ENCODE measurements at regions not wholly inside any gene's neighbourhood (a gene's known extent, or its start where the extent isn't known, plus 50 kb on each side); places are given as distances from the start of the nearest gene placed in this dataset.

DNA sequence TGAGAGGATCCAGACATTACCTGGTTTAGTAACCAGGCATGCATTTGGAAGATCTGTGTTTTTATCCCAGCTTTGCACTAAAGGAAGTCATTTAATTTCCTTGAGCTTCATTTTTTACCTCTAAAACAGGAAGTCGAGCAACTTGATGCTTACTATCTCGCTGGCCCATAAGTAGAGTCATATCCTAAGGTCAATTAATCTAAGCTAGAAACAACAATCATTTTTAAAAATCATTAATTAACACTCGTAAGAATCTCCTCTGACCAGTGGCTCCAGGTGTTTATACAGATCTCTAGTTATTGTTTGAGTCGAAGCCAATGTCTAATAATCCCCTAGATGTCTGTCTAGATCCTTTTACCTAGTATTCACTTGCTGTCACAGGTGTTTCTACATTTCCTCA is 355.8 kb upstream of the DCN start:
- intact Hi-C loops (cut with micrococcal nuclease), result no loop called here
- H3K36me3 Mint-ChIP-seq (ENCODE audit: insufficient read depth, unreplicated experiment), result peaks cover 5% of the 10 kb centered on the region
- H3K4me1 Mint-ChIP-seq (ENCODE audit: insufficient read depth, unreplicated experiment), result no peaks in the 10 kb centered on the region
- TF ChIP-seq, protein P1, sequence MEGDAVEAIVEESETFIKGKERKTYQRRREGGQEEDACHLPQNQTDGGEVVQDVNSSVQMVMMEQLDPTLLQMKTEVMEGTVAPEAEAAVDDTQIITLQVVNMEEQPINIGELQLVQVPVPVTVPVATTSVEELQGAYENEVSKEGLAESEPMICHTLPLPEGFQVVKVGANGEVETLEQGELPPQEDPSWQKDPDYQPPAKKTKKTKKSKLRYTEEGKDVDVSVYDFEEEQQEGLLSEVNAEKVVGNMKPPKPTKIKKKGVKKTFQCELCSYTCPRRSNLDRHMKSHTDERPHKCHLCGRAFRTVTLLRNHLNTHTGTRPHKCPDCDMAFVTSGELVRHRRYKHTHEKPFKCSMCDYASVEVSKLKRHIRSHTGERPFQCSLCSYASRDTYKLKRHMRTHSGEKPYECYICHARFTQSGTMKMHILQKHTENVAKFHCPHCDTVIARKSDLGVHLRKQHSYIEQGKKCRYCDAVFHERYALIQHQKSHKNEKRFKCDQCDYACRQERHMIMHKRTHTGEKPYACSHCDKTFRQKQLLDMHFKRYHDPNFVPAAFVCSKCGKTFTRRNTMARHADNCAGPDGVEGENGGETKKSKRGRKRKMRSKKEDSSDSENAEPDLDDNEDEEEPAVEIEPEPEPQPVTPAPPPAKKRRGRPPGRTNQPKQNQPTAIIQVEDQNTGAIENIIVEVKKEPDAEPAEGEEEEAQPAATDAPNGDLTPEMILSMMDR (IDR thresholded peaks at IDR 0.05; ENCODE audit: unreplicated experiment), result no peak
- no TSS peak for BruUV-seq (replicated peaks)
- no peak overlapping the region for H3K27ac Mint-ChIP-seq (ENCODE audit: low read depth, unreplicated experiment)
- H3K4me3 Mint-ChIP-seq (ENCODE audit: unreplicated experiment), result no peak overlapping the region
- ChIA-PET POLR2A (interaction anchor here (1.2 kb wide), 1 partner anchor 12 kb away, joined by 3 read pairs; no protein-coding TSS in a partner anchor), CTCF (interaction anchor here (1.0 to 1.3 kb wide), 3 partner anchors 10 to 730 kb away, joined by 3 to 4 read pairs (median 4); no protein-coding TSS in a partner anchor)
- H3K9me3 Mint-ChIP-seq (ENCODE audit: unreplicated experiment), result peaks cover 16% of the 10 kb centered on the region
- H3K27me3 Mint-ChIP-seq (ENCODE audit: insufficient read depth, unreplicated experiment), result no peaks in the 10 kb centered on the region
- DNase-seq (ENCODE audit: unreplicated experiment), result no peak

DNA sequence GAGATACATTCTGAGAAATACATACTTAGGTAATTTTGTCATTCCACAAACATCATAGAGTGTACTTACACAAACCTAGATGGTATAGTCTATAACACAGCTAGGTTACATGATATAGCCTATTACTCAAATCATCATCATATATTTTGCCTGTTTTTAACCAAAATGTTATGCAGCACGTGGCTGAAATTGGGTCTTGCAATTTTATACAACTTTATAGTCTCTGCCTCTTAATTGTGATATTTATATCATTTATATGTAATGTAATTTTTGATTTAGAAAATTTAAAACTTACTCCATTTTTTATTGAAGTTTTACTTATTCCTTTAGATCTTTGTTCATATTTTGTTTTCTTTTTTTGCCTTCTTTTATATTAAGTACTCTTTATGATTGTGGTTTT is 350.7 kb upstream of the DCN start:
- peaks cover 16% of the 10 kb centered on the region for H3K9me3 Mint-ChIP-seq (ENCODE audit: unreplicated experiment)
- ChIA-PET POLR2A (no interaction called here), CTCF (no interaction called here)
- H3K36me3 Mint-ChIP-seq (ENCODE audit: insufficient read depth, unreplicated experiment), result peaks cover 6% of the 10 kb centered on the region
- TF ChIP-seq, protein P1 (IDR thresholded peaks at IDR 0.05; ENCODE audit: unreplicated experiment), result no peak
- no peak overlapping the region for H3K27ac Mint-ChIP-seq (ENCODE audit: low read depth, unreplicated experiment)
- no peaks in the 10 kb centered on the region for H3K27me3 Mint-ChIP-seq (ENCODE audit: insufficient read depth, unreplicated experiment)
- DNase-seq (ENCODE audit: unreplicated experiment), result no peak
- intact Hi-C loops (cut with micrococcal nuclease), result no loop called here
- no peak overlapping the region for H3K4me3 Mint-ChIP-seq (ENCODE audit: unreplicated experiment)
- H3K4me1 Mint-ChIP-seq (ENCODE audit: insufficient read depth, unreplicated experiment), result peaks cover 9% of the 10 kb centered on the region
- no TSS peak for BruUV-seq (replicated peaks)

DNA sequence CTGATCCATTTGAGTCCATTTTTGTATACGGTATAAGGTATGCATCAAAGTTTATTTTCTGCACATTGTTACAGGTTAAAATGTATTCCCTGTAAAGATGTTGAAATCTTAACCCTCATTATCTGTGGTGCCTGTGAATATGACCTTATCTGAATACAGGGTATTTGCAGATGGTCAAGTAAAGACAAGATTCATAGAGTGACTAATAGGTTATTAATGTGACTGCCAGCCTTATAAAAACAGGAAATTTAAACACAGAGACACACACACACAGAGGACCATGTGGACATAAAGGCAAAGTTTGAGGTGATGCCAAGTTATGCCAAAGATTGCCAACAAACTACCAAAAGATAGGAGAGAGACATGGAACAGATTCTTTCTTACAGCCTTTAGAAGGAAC is 347.2 kb upstream of the DCN start:
- intact Hi-C loops (cut with micrococcal nuclease), result no loop called here
- H3K27me3 Mint-ChIP-seq (ENCODE audit: insufficient read depth, unreplicated experiment), result no peaks in the 10 kb centered on the region
- H3K9me3 Mint-ChIP-seq (ENCODE audit: unreplicated experiment), result peaks cover 7% of the 10 kb centered on the region
- no peak overlapping the region for H3K4me3 Mint-ChIP-seq (ENCODE audit: unreplicated experiment)
- BruUV-seq (replicated peaks), result no TSS peak
- ChIA-PET POLR2A (no interaction called here), CTCF (no interaction called here)
- TF ChIP-seq, protein P1 (IDR thresholded peaks at IDR 0.05; ENCODE audit: unreplicated experiment), result no peak
- peak overlapping the region; percentile 59 for H3K27ac Mint-ChIP-seq (ENCODE audit: low read depth, unreplicated experiment)
- H3K36me3 Mint-ChIP-seq (ENCODE audit: insufficient read depth, unreplicated experiment), result peaks cover 6% of the 10 kb centered on the region
- peak; percentile 66 for DNase-seq (ENCODE audit: unreplicated experiment)
- H3K4me1 Mint-ChIP-seq (ENCODE audit: insufficient read depth, unreplicated experiment), result peaks cover 9% of the 10 kb centered on the region

DNA sequence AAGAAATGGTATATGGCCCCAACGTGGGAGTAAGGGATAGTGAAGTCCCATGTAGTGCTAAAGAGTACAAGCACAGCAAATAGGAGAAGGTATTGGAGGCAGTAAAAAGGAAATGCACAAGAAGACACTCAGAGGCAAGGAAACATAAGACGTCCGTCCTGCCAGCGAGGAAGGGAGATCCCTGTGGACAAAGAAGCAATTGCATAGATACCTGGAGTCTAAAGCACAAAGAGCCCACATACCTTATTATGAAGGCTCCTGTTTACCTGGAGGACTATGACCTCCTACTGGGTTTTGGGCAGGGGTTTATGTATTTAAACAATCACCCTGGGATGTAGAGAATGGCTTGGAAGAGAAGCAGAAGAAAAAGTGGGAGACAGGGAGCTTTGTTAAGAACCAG is 341.2 kb upstream of the DCN start:
- no peak for DNase-seq (ENCODE audit: unreplicated experiment)
- TF ChIP-seq, protein P1 (IDR thresholded peaks at IDR 0.05; ENCODE audit: unreplicated experiment), result no peak
- no peaks in the 10 kb centered on the region for H3K36me3 Mint-ChIP-seq (ENCODE audit: insufficient read depth, unreplicated experiment)
- POLR2A ChIA-PET, result interaction anchor here (1.1 kb wide), 1 partner anchor 1028 kb away, joined by 3 read pairs; no protein-coding TSS in a partner anchor
- H3K9me3 Mint-ChIP-seq (ENCODE audit: unreplicated experiment), result no peaks in the 10 kb centered on the region
- H3K27ac Mint-ChIP-seq (ENCODE audit: low read depth, unreplicated experiment), result no peak overlapping the region
- no peaks in the 10 kb centered on the region for H3K4me1 Mint-ChIP-seq (ENCODE audit: insufficient read depth, unreplicated experiment)
- intact Hi-C loops (cut with micrococcal nuclease), result no loop called here
- no TSS peak for BruUV-seq (replicated peaks)
- CTCF ChIA-PET, result no interaction called here
- no peaks in the 10 kb centered on the region for H3K27me3 Mint-ChIP-seq (ENCODE audit: insufficient read depth, unreplicated experiment)
- H3K4me3 Mint-ChIP-seq (ENCODE audit: unreplicated experiment), result no peak overlapping the region

Measured in MCF 10A (cell line).